ENCODE measurements at regions not wholly inside any gene's neighbourhood (a gene's known extent, or its start where the extent isn't known, plus 50 kb on each side); places are given as distances from the start of the nearest gene placed in this dataset.
"Not testable (repeated sequence)": the region's sequence is repeated elsewhere in the genome, so short reads cannot be mapped to it uniquely, and the experiment has no call there.

DNA sequence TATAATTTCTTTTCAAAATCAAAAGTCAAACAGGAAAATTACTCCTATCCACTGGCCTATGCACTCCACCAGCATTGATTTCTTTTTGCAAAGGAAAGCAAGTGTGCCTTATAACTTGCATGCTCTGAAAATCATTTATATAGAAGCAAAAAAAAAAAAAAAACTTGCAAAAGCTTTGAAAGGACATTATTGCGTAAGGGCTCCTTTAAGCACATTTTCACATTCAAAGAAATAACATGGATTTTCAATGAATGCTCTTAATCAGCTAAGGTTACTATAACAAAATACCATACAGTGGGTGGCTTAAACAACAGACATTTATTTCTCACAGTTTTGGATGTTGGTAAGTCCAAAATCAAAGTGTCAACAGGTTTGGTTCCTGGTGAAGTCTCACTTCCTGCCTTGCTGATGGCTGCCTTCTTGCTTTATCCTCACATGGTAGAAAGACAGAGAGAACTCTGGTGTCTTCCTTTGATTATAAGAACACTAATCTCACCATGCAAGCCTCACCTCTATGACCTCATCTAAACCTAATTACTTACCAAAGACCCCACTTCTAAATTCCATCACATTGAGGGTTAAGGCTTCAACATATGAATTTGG, 755.2 kb upstream of the CDH10 start:
- DNase-seq (ENCODE audit: low read depth) = no peak

DNA sequence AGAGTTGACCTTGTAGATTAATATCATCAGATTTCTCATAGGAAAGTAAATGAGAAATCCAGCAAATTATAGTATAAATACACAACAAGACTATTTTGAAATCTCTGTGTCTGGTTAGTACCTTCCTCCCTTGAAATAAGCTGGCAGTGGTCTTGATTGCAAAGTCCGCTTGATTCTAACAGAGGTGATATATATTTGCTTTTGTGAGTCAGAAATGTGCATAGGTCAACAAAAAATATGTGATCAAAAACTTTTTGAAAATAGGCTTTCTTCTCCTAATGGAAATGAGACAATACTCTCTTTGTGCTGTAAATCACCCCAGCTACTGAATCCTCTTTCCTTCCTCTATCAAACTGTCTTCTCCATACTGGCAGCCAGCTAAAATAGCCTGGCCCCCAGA, 749.2 kb upstream of the CDH10 start:
- DNase-seq (ENCODE audit: low read depth) = no peak

DNA sequence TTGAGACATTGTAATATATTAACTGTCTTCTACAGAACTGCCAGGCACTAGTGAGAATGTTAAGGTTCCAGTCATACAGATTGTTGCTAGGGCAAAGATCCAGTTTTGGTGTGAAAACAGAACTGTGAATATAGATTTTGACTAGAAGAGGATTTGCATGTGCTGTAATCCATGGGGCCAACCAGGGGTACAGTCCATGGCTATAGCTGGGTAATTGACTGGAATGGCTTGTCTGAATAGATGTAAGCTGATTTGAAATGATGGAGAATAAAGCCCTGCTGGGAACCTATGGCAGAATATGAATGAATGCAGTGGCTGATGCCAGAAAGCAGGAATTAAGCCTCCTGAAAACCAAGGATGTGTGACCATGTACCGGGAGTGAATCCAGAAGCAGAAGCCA, 748.5 kb upstream of the CDH10 start:
- DNase-seq (ENCODE audit: low read depth) = no peak

DNA sequence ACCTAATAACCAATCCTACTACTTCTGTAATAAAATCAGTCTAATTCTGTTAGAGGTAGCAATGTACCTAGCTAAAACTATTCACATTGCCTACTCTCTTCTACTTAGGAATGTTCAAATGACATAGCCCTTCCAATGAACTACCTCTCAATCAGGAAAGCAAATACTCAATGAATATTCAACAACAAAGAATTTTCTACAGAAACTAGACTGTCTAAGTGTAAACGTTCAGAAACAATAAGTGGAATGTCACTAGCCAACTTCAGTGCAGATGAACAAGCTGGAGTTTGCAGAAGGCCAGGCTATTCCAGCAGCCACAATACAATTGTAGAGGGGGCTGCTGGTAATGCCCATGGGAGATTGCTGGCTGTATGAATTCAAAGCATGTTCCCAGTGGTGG, 743.2 kb upstream of the CDH10 start:
- no peak for DNase-seq (ENCODE audit: low read depth)

DNA sequence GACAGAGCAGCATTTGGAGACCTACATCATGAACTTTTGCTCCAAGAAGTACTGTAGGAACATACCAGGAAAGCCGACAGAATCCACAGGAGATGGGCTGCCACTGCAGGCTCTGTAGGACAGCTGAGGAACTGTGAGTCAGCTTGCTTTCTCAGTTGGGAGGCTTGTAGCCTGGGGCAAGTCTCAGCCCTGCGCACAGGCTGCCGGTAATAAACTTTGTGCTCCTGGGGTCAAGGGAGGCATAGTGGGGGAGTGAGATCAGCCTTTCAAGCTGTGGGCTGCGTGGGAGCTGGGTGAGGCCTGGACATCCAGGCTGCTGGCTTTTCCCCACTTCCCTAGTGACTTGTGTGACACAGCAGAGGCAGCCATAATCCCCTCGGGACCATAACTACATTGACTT, 718.0 kb upstream of the CDH10 start:
- no peak for DNase-seq (ENCODE audit: low read depth)

DNA sequence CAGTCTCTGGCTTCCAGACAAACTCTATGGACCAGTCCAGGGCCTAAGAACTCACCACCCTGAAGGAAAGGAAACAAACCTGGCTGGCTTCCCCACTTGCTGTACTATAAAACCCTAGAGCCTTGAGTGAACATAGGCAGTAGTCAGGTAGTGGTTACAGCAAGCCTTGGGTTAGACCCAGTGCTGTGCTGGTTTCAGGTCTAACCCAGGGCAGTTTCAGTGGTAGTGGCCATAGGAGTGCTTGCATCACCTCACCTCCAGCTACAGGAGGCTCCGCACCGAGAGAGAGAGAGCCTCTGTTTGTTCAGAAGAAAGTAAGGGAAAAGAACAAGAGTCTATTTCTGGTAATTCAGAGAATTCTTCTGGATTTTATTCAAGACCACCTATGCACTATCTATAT, 714.1 kb upstream of the CDH10 start:
- no peak for DNase-seq (ENCODE audit: low read depth)

DNA sequence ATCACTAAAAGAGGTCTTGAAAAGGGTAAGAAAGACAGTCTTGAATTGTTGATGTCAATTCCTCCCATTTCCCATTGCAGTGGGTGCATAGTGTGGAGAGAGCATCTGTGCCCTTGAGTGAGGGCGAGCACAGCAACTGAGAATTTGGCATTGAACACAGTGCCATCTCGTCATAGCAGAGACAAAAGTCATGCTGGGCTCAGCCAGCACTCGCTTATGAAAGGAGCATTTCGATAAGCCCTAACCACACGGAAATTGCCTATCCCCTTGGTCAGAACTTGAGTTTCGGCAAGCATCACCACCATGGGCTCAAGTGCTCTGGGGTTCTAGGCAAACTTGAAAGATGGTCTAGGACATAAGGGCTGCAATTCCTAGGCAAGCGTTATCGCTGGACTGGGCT, 712.8 kb upstream of the CDH10 start:
- no peak for DNase-seq (ENCODE audit: low read depth)

DNA sequence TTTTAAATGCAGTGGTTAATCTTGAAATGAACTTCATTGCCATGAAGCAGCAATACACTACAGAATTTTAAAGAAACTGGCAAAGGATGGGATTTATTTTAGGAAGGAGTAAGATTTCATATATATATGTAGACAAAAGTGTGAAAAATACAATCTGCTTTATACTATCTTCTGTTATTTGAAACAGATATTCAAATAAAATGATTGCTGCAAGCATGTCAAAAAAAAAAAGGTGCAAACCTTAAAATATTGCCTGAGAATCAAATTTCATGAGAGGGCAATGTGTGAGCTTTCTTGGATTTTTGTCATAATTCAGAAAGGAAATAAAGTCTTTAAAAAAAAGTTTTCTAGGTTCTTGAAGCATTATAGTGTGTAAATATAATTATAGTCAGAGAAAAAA, 705.0 kb upstream of the CDH10 start:
- no peak for DNase-seq (ENCODE audit: low read depth)

DNA sequence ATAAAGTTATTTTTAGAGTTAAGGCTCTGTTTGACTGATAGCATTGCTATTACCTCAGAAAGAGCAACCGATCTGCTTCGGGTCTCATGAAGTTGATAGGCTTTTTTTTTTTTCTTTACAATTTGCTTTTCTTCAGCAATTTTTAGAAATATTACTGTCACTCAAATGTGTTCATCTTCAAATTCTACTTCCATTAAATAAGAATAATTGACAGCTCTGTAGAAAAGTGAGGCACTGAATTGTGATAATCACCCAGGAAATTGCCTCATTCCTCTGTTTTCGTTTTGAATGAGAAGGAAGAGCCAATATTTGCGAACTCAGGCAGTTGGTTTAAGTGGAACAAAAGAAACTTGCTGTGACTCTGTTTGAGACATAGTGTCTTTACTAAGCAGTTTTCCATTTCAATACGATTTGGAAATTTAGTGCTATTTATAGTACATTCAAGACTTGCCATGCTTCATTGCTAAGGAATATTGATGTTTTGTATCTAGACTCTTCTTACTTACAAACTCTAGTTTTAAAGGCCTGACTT, 700.5 kb upstream of the CDH10 start:
- DNase-seq (ENCODE audit: low read depth) = no peak

DNA sequence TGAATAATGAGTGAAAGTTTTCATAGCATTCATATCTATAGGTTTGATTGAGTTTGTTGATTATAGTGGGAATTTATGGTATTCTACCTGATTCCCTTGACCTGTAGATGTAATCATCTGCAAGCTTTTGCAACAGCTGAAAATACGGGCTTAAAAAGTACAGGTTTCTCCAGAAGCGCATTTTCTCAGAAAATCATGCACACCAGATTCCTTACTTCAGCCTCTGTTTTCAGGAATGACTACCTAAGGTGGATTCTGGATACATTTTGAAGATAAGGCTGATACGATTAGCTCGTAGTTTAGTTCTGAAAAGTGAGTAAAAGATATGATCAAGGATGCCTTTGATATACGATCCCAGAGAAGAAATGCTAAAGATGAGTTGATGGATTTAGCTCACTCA, 694.8 kb upstream of the CDH10 start:
- DNase-seq (ENCODE audit: low read depth) = no peak

DNA sequence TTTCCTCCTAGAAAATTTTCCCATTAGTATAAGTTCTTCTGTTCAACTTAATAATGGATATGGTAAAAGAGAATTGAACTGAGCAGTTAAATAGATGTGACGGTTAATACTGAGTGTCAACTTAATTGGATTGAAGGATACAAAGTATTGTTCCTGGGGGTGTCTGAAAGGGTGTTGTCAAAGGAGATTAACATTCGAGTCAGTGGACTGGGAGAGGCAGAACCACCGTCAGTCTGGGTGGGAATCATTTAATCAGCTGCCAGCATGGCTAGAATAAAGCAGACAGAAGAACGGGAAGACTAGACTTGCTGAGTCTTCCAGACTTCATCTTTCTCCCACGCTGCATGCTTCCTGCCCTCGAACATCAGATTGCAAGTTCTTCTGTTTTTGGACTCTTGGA, 689.6 kb upstream of the CDH10 start:
- DNase-seq (ENCODE audit: low read depth) = no peak

DNA sequence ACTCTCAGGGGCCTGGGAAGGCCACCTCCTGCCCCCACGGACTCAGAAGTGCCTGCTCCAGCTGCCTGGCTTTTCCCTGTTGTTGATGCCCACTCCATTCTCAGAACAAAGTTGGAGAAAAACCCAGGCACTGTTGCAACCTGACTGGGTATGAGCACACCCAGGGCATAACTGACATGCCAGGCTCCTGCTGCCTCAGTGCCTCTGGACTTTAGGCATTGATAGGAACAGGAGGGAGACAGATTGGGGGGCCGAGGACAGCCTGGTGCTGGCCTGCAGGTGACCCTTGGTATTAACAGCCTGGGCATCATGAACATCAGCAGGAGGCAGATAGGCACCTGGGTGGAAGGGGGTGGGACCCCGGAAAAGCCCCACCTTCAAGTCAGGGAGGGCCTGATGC, 685.9 kb upstream of the CDH10 start:
- no peak for DNase-seq (ENCODE audit: low read depth)

DNA sequence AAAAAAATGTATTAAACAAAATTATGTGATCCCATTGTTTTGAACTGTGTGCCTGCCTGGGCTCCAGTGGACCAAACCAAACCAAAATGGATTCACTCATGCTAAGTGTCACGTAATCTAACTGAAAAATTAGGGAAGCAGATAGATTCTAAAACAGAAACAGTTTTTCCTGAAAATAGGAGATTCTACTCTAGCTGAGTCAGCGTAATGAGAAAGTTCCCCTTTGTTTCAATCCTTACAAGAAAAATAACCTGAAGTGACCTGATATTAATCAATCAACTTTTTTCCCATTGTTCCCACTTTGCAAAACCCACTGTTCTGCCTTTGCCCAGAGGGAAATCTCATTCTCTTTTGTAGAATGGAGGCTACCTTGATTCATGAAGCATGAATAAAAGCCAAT, 682.4 kb upstream of the CDH10 start:
- no peak for DNase-seq (ENCODE audit: low read depth)

DNA sequence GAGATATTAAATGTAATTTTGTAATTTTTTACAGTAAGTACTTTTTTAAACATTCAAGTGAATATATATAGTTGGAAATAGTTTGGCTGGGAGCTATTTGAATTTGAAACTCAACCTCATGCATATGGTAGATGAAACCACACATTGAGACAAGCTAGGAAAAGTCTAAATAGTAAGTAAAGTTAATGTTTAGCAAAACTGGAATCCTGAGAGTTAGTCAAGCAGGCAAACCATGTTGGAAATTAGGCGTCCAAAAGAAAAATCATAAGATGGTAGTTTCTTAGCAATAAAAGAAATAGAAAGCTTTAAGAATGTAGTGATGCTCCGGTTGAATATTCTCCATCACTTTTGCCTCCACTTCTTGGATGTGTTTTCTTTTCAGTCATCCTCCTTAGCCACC, 657.1 kb upstream of the CDH10 start:
- DNase-seq (ENCODE audit: low read depth) = peak; percentile 54

DNA sequence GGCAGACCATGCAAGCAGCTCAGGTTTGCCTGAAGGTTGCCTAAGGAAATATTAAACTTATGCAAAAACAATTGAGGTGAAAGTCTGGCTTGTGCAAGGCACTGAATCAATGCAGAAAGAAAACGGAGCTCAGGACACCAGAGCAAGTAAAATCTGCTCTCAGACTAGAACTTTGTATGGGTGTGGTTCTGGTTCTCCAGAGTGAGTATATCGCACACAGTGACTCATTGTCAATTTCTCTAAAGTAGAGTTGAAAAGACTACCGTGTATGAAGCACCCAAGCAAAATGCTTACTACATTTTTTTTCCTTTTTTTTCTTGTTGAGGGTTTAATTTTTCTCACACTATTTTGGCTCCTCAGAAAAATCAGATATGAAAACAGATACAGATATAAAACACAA, 650.3 kb upstream of the CDH10 start:
- peak; percentile 30 for DNase-seq (ENCODE audit: low read depth)

DNA sequence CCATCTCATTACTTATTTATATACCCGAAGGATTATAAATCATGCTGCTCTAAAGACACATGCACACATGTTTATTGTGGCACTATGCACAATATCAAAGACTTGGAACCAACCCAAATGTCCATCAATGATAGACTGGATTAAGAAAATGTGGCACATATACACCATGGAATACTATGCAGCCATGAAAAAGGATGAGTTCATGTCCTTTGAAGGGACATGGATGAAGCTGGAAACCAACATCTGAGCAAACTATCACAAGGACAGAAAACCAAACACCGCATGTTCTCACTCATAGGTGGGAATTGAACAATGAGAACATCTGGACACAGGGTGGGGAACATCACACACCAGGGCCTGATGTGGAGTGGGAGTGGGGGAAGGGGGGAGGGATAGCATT, 645.0 kb upstream of the CDH10 start:
- DNase-seq (ENCODE audit: low read depth) = not testable (repeated sequence)

DNA sequence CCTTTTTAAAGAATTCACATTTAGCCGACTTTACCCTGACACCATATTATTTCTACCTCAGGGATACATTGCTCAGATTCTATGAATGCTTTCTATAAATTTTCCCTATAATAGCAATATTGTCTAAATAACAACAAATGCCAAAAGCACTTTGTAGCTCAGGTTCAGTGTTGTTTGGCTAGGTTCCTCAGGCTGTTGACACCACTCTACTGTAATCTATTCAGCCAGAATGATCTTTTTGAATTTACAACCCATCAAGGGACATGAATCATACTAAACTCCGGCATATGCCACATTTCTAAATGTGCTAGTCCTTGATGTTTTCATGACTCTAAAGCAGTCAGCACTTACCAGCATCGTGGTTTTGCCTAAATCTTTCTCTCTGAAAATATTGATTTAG, 641.5 kb upstream of the CDH10 start:
- DNase-seq (ENCODE audit: low read depth) = no peak

DNA sequence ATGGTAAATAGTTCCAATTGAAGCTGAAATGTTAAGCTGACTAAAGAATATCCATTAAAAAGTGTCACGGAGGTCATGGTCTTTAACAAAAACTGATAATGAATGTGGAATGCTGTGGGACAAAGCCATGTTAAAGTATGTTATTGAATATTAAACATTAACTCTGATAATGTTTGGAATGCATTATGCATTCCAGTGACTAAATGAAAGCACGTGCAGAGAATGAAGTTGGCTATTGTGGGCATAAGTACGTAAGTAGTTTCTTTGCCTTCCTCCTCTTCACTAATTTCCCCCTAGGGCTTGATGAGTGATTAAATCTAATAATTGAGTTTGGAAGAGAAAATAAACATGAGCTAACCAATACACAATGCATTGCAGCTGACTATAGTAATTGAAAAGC, 640.4 kb upstream of the CDH10 start:
- peak; percentile 57 for DNase-seq (ENCODE audit: low read depth)

DNA sequence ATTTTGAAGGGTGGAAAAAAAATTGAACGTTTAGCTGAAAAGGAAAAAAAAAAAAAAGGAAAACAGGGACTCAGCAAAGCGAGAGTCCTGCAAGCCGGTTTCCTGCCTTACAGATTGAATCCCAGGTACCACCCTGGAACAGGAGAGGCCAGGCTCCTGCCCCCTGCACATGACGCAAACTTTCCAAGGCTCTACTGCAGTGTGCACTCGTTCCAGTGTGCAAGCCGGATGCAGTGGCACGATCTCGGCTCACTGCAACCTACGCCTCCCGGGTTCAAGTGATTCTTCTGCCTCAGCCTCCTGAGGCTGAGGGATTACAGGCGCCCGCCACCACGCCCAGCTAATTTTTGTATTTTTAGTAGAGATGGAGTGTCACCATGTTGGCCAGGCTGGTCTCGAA, 618.7 kb upstream of the CDH10 start:
- DNase-seq (ENCODE audit: low read depth) = not testable (repeated sequence)

DNA sequence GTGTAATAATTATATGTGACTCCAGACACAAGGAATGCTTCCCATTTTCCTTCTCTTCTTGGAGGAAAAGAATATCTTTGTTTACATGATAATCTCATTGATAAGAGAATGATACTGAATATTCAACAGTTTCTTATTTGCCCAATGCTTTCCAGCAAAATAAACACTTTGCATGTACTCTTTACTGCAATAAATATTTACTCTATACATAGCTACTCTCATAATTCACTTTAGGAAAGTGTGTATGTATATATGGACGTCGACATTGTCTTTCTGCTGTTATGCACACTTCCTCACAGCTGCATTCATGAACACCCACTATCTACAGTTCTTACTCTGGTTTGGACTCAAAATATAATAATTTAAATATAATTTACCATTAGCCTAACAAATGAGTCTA, 617.4 kb upstream of the CDH10 start:
- no peak for DNase-seq (ENCODE audit: low read depth)

DNA sequence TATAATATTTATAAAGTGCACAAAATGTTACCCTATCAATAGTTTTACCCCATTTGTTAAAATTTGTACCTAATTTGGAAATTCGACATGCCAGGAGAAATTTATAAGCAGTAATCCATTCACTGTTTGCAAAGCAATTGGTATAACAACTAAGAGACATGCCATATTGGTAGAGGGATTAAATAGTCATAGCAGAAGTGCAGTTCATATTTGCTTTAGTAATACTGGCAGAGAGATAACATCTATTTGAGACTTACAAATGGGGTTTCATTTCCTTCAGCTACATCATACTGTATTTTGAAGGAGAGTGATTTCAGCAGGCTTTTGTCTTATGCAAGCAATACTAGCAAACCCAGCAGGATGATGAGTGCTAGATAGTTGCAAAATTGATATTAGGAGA, 610.4 kb upstream of the CDH10 start:
- no peak for DNase-seq (ENCODE audit: low read depth)

DNA sequence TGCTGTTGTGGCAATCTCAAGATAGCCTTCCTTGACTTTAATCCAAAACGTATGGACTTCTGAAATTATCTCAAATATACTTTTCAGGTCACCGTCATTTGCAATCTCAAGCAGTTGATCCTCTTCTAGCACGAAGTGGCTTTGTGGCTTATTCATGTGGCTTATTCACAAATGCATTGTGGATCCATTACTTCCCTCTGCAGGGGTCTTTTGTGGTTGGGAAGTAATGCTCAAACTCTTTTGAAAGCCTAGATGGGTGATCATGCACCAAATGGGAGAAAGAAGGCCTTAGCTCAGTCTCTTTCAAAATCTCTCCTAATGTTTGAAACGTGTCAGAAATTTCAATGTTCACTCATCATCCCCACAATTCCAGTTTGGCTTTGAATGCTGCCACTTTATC, 597.2 kb upstream of the CDH10 start:
- no peak for DNase-seq (ENCODE audit: low read depth)

DNA sequence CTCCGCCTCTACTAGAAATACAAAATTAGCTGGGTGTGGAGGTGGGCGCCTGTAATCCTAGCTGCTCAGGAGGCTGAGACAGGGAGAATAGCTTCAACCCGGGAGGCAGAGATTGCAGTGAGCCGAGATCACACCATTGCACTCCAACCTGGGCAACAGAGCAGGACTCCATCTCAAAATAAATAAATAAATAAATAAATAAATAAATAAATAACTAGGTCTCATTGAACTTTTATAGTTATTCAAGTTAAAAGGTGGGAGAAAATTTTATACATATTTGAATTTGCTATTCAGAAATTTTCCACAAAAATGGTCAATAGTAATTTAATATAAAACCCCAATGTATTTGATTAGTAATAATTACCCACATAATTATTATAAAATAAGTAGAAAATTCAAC, 593.9 kb upstream of the CDH10 start:
- DNase-seq (ENCODE audit: low read depth) = not testable (repeated sequence)

DNA sequence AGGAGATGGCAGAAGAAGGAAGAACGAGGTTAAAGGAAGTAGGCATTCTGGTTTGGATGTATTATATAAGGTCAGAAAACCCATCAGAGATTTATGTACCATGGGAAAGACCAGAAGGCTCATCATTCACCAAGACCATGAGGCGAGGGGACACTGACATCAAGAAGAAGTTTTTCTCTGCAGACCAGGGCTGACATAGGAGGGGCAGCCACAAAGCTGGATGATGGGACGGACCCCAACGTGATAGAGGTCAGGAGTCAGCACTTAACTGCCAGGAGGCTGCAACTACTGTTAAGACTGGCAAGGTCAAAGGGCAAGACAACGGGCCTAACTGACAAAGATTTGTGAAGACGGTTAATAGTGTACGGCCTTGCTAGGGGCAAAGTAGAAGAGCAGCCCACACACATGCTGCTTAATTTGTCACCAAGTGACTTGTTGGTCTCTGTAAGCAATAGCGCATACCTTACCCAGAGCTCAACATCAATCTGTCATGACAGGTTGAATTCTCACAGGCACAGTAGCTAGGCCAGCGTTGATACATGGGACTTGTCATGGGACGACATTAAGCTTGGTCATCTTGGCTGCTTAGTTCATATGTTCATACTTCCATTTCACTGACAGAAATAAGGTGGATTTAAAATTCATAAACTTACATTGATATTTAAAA, 579.7 kb upstream of the CDH10 start:
- DNase-seq (ENCODE audit: low read depth) = no peak
